ENCODE measurements at regions not wholly inside any gene's neighbourhood (a gene's known extent, or its start where the extent isn't known, plus 50 kb on each side); places are given as distances from the start of the nearest gene placed in this dataset.

DNA sequence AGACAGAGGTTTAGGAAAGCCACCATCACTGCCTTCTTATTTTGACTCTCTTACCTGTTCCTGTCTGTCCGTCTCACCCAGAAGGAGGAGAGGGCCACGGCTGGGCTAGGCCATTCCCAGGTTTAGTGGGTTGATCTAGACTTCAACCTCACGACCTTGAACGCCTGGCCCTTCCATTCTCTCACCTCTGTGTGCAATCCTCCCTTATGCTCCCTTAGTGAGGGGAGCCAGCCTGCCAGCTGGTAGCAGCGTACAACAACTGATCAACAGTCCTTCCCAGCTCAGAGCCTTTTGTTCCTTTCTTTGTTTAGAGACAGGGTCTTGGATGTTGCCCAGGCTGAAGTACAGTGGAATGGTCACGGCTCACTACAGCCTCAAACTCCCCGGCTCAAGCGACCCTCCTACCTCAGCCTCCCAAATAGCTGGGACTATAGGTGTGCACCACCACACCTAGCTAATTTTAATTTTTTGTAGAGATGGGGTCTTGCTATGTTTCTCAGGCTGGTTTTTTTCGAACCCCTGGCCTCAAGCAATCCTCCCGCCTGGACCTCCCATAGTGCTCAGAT, 123.9 kb downstream of the ZNF664 start:
- DNase-seq (ENCODE audit: low read depth) (no peak), FAIRE-seq (no peak)
- TF ChIP-seq, protein P1, sequence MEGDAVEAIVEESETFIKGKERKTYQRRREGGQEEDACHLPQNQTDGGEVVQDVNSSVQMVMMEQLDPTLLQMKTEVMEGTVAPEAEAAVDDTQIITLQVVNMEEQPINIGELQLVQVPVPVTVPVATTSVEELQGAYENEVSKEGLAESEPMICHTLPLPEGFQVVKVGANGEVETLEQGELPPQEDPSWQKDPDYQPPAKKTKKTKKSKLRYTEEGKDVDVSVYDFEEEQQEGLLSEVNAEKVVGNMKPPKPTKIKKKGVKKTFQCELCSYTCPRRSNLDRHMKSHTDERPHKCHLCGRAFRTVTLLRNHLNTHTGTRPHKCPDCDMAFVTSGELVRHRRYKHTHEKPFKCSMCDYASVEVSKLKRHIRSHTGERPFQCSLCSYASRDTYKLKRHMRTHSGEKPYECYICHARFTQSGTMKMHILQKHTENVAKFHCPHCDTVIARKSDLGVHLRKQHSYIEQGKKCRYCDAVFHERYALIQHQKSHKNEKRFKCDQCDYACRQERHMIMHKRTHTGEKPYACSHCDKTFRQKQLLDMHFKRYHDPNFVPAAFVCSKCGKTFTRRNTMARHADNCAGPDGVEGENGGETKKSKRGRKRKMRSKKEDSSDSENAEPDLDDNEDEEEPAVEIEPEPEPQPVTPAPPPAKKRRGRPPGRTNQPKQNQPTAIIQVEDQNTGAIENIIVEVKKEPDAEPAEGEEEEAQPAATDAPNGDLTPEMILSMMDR (IDR thresholded peaks at IDR 0.05; ENCODE audit: insufficient read depth, low read depth, low read length), result no peak
- TF ChIP-seq EZH2 (IDR thresholded peaks at IDR 0.05; ENCODE audit: insufficient read depth, low read length), result no peak
- Histone ChIP-seq H3K27ac (ENCODE audit: low read depth, low read length) (no peak overlapping the region), H4K20me1 (ENCODE audit: insufficient read depth, low read length) (no peaks in the 10 kb centered on the region), H3K4me1 (ENCODE audit: insufficient read depth, low read length) (no peaks in the 10 kb centered on the region), H3K79me2 (ENCODE audit: insufficient read depth, low read length) (no peaks in the 10 kb centered on the region), H2AFZ (ENCODE audit: low read depth, low read length) (no peak overlapping the region), H3K36me3 (ENCODE audit: insufficient read depth, low read length) (no peaks in the 10 kb centered on the region), H3K9me3 (ENCODE audit: insufficient read depth, low read depth, low read length) (peaks cover 14% of the 10 kb centered on the region), H3K4me2 (ENCODE audit: low read length) (no peak overlapping the region), H3K4me3 (ENCODE audit: insufficient read depth, low read depth, low read length) (no peak overlapping the region), H3K9ac (ENCODE audit: low read length) (no peak overlapping the region), H3K27me3 (ENCODE audit: insufficient read depth, low read length) (peaks cover 31% of the 10 kb centered on the region)
- H3K27me3 Mint-ChIP-seq (ENCODE audit: low read depth, unreplicated experiment), result peaks cover 24% of the 10 kb centered on the region
- peaks cover 2% of the 10 kb centered on the region for H3K9me3 Mint-ChIP-seq (ENCODE audit: unreplicated experiment)
- no peak overlapping the region for H3K27ac Mint-ChIP-seq (ENCODE audit: unreplicated experiment)
- H3K4me1 Mint-ChIP-seq (ENCODE audit: low read depth, unreplicated experiment), result no peaks in the 10 kb centered on the region
- no peak overlapping the region for H3K4me3 Mint-ChIP-seq (ENCODE audit: unreplicated experiment)
- H3K36me3 Mint-ChIP-seq (ENCODE audit: low read depth, unreplicated experiment), result no peaks in the 10 kb centered on the region

DNA sequence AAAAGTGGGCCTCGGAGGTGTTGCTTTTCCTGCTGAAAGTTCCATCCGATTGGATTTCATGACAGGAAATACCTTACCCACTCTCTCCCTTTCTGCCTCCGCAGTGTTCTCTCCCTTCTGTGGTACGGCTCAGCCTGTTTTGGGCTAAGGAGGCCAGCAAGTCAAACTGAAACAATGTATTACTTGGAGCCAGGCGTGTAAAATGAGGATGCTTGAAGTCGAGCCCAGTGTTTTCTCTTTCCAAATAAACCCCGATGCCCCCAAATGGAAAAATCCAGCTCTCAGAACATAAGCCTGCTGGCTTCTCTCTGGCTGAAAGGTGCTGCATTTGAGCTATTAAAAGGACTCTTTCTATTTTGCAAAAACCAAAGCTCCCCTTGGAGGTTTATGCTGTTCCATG, 124.7 kb downstream of the ZNF664 start:
- H3K9ac ChIP-seq (ENCODE audit: low read length), result no peak overlapping the region
- Mint-ChIP-seq H3K4me3 (ENCODE audit: unreplicated experiment) (no peak overlapping the region), H3K9me3 (ENCODE audit: unreplicated experiment) (peaks cover 2% of the 10 kb centered on the region), H3K27me3 (ENCODE audit: low read depth, unreplicated experiment) (peaks cover 24% of the 10 kb centered on the region), H3K4me1 (ENCODE audit: low read depth, unreplicated experiment) (no peaks in the 10 kb centered on the region), H3K36me3 (ENCODE audit: low read depth, unreplicated experiment) (peaks cover under 1% of the 10 kb centered on the region), H3K27ac (ENCODE audit: unreplicated experiment) (no peak overlapping the region)
- TF ChIP-seq EZH2 (IDR thresholded peaks at IDR 0.05; ENCODE audit: insufficient read depth, low read length), result no peak
- TF ChIP-seq, protein P1 (IDR thresholded peaks at IDR 0.05; ENCODE audit: insufficient read depth, low read depth, low read length), result no peak
- no peak overlapping the region for H2AFZ ChIP-seq (ENCODE audit: low read depth, low read length)
- no peak overlapping the region for H3K4me3 ChIP-seq (ENCODE audit: insufficient read depth, low read depth, low read length)
- H4K20me1 ChIP-seq (ENCODE audit: insufficient read depth, low read length), result no peaks in the 10 kb centered on the region
- no peaks in the 10 kb centered on the region for H3K4me1 ChIP-seq (ENCODE audit: insufficient read depth, low read length)
- H3K9me3 ChIP-seq (ENCODE audit: insufficient read depth, low read depth, low read length), result peaks cover 10% of the 10 kb centered on the region
- DNase-seq (ENCODE audit: low read depth) (no peak), FAIRE-seq (no peak)
- no peak overlapping the region for H3K4me2 ChIP-seq (ENCODE audit: low read length)
- no peaks in the 10 kb centered on the region for H3K79me2 ChIP-seq (ENCODE audit: insufficient read depth, low read length)
- H3K27ac ChIP-seq (ENCODE audit: low read depth, low read length), result no peak overlapping the region
- H3K36me3 ChIP-seq (ENCODE audit: insufficient read depth, low read length), result no peaks in the 10 kb centered on the region
- peaks cover 31% of the 10 kb centered on the region for H3K27me3 ChIP-seq (ENCODE audit: insufficient read depth, low read length)

DNA sequence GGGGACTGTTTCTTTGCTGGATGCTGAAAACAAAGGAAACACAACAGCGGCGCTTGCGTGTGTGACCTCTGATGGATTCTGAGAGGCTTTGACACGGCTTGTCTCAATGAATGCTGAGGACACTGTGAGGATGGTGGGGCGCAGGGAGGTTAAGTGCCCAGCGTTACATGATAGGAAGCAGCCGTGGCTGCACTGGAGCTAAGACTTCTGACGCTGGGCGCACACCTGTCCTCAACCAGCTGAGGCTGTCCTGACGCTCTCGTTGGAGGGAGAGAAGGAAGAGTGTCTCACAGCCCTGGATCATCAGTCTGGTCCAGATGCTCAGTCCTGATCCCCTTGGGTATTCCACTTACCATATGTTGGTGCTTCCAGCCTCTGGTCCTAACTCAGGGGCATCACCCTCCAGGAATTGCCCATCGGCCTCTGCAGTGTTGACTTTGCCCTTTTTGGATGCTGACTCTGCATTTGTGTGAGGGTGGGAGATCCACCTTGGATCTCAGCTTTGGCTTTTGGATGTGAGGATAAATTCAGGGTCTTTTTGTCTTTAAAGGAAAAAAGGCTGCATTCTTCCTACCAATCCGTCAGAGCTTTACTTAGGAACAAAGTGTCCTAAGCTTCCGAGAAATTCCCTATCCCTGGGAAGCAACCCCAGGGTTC, 125.2 kb downstream of the ZNF664 start:
- no peak overlapping the region for H3K27ac Mint-ChIP-seq (ENCODE audit: unreplicated experiment)
- H3K4me3 ChIP-seq (ENCODE audit: insufficient read depth, low read depth, low read length), result no peak overlapping the region
- H3K27ac ChIP-seq (ENCODE audit: low read depth, low read length), result no peak overlapping the region
- TF ChIP-seq EZH2 (IDR thresholded peaks at IDR 0.05; ENCODE audit: insufficient read depth, low read length), result no peak
- TF ChIP-seq, protein P1 (IDR thresholded peaks at IDR 0.05; ENCODE audit: insufficient read depth, low read depth, low read length), result no peak
- H3K9me3 ChIP-seq (ENCODE audit: insufficient read depth, low read depth, low read length), result peaks cover 5% of the 10 kb centered on the region
- H3K4me3 Mint-ChIP-seq (ENCODE audit: unreplicated experiment), result no peak overlapping the region
- no peak overlapping the region for H3K9ac ChIP-seq (ENCODE audit: low read length)
- H3K36me3 Mint-ChIP-seq (ENCODE audit: low read depth, unreplicated experiment), result peaks cover 3% of the 10 kb centered on the region
- H3K4me2 ChIP-seq (ENCODE audit: low read length), result no peak overlapping the region
- H3K4me1 Mint-ChIP-seq (ENCODE audit: low read depth, unreplicated experiment), result no peaks in the 10 kb centered on the region
- no peak overlapping the region for H2AFZ ChIP-seq (ENCODE audit: low read depth, low read length)
- H3K36me3 ChIP-seq (ENCODE audit: insufficient read depth, low read length), result no peaks in the 10 kb centered on the region
- no peaks in the 10 kb centered on the region for H3K4me1 ChIP-seq (ENCODE audit: insufficient read depth, low read length)
- H3K79me2 ChIP-seq (ENCODE audit: insufficient read depth, low read length), result no peaks in the 10 kb centered on the region
- no peaks in the 10 kb centered on the region for H4K20me1 ChIP-seq (ENCODE audit: insufficient read depth, low read length)
- peaks cover 31% of the 10 kb centered on the region for H3K27me3 ChIP-seq (ENCODE audit: insufficient read depth, low read length)
- FAIRE-seq, result no peak
- no peak for DNase-seq (ENCODE audit: low read depth)
- H3K9me3 Mint-ChIP-seq (ENCODE audit: unreplicated experiment), result peaks cover 2% of the 10 kb centered on the region
- peaks cover 24% of the 10 kb centered on the region for H3K27me3 Mint-ChIP-seq (ENCODE audit: low read depth, unreplicated experiment)
